Bronchial epithelial cell (primary cell): ENCODE measurements at regions not wholly inside any gene's neighbourhood (a gene's known extent, or its start where the extent isn't known, plus 50 kb on each side); places are given as distances from the start of the nearest gene placed in this dataset.

ENCODE experiments used
- DNase-seq: peaks from one replicate; pipeline ENCODE4 v3.0.0-alpha.2; 2010; ENCODE audit warnings: low read depth
- FAIRE-seq: peaks from 2 replicates; lab custom pipeline; 2011; peaks lifted over from hg19 to GRCh38; lab: Jason Lieb, UNC
- H3K27me3 ChIP-seq: 2 replicates; pipeline ENCODE4 v1.5.1; 2011; ENCODE audit warnings: low read length; ENCODE audit not compliant: control insufficient read depth, insufficient read depth
- H3K36me3 ChIP-seq: 2 replicates; pipeline ENCODE4 v1.5.1; 2011; ENCODE audit warnings: low read length; ENCODE audit not compliant: control insufficient read depth, insufficient read depth
- H3K4me3 ChIP-seq: 2 replicates; pipeline ENCODE4 v1.5.1; 2011; ENCODE audit warnings: mild to moderate bottlenecking, low read depth, low read length, control low read depth
- TF ChIP-seq, protein P1 (sequence below): IDR thresholded peaks from 2 replicates; pipeline ENCODE4 v1.5.1; 2011; ENCODE audit warnings: mild to moderate bottlenecking, moderate library complexity, low read length, control low read depth, inconsistent platforms; ENCODE audit not compliant: insufficient read depth, severe bottlenecking

GRCh38 chr5:143544606-143545005 lies 141.1 kb upstream of the NR3C1 start:
- FAIRE-seq, result no peak
- Histone ChIP-seq H3K36me3 (no peaks in the 10 kb centered on the region), H3K27me3 (no peaks in the 10 kb centered on the region), H3K4me3 (no peak overlapping the region)
- no peak for DNase-seq
- TF ChIP-seq, protein P1, sequence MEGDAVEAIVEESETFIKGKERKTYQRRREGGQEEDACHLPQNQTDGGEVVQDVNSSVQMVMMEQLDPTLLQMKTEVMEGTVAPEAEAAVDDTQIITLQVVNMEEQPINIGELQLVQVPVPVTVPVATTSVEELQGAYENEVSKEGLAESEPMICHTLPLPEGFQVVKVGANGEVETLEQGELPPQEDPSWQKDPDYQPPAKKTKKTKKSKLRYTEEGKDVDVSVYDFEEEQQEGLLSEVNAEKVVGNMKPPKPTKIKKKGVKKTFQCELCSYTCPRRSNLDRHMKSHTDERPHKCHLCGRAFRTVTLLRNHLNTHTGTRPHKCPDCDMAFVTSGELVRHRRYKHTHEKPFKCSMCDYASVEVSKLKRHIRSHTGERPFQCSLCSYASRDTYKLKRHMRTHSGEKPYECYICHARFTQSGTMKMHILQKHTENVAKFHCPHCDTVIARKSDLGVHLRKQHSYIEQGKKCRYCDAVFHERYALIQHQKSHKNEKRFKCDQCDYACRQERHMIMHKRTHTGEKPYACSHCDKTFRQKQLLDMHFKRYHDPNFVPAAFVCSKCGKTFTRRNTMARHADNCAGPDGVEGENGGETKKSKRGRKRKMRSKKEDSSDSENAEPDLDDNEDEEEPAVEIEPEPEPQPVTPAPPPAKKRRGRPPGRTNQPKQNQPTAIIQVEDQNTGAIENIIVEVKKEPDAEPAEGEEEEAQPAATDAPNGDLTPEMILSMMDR, result no peak

DNA sequence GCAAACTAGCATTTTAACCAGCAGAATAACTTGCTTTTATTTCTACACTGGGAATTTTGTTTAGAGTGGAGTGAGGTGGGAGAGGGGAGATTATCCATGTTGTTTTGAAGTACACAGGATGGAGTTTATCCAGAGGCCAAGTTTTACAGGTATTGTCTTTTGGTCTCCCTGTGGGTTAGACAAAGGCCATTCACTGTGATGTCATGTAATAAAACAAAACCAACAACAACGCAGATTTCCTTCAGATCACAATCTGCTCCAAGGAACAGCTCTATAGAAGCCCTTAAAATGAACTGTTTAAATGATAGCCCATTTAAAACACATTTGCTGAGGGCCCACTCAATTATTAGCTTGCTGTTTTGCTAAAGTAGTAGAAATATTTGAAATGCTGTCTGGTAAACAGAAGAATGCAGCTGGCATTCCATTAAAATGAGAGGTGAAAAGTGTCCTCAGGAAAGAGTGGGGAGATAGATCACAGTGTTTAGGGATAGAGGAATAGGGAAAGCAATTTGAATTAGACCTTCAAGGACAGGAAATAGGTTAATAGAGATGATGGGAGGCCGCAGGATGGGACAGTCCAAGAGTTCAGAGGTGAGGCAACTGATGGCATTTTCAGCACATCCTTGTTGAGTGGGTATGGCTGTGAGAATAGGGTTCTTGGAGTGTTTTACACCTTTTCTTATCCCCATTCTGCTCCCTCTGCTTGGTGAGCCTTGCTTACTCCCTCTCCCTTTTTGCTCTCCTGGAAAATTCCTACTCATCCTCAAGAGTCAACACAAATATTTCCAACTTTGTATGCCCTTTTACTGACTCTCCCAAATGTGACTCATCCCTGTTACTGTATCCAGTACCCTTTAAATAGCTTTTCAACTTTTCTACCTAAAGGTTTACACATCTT lies 140.1 kb upstream of the NR3C1 start:
- TF ChIP-seq, protein P1, result no peak
- no peaks in the 10 kb centered on the region for H3K36me3 ChIP-seq
- H3K27me3 ChIP-seq, result no peaks in the 10 kb centered on the region
- DNase-seq (peak; percentile 80), FAIRE-seq (peak; percentile 23)
- no peak overlapping the region for H3K4me3 ChIP-seq

GRCh38 chr5:143542798-143543144 lies 139.3 kb upstream of the NR3C1 start:
- H3K36me3 ChIP-seq, result no peaks in the 10 kb centered on the region
- no peaks in the 10 kb centered on the region for H3K27me3 ChIP-seq
- TF ChIP-seq, protein P1, result no peak
- FAIRE-seq (no peak), DNase-seq (no peak)
- no peak overlapping the region for H3K4me3 ChIP-seq

GRCh38 chr5:143541943-143542797 lies 138.7 kb upstream of the NR3C1 start:
- no peak for FAIRE-seq
- TF ChIP-seq, protein P1, result no peak
- H3K27me3 ChIP-seq, result no peaks in the 10 kb centered on the region
- DNase-seq, result peak; percentile 84
- H3K4me3 ChIP-seq, result no peak overlapping the region
- no peaks in the 10 kb centered on the region for H3K36me3 ChIP-seq

GRCh38 chr5:143539742-143540141 lies 136.3 kb upstream of the NR3C1 start:
- TF ChIP-seq, protein P1, result no peak
- DNase-seq, result no peak
- FAIRE-seq, result no peak
- Histone ChIP-seq H3K27me3 (no peaks in the 10 kb centered on the region), H3K36me3 (no peaks in the 10 kb centered on the region), H3K4me3 (no peak overlapping the region)
